Dendritic cell treated with granulocyte-macrophage colony-stimulating factor and Interleukin-4, amounts not matched to agents 40 ng/mL and 50 ng/mL, for 4 days (primary cell): ENCODE measurements at regions not wholly inside any gene's neighbourhood (a gene's known extent, or its start where the extent isn't known, plus 50 kb on each side); places are given as distances from the start of the nearest gene placed in this dataset.

Experiments used
- H3K27ac Mint-ChIP-seq: one replicate; pipeline ENCODE4 v1.8.0; 2022; ENCODE audit warnings: mild to moderate bottlenecking, mixed read lengths
- H3K27me3 Mint-ChIP-seq: one replicate; pipeline ENCODE4 v1.8.0; 2022; ENCODE audit warnings: mild to moderate bottlenecking, mixed read lengths
- H3K36me3 Mint-ChIP-seq: one replicate; pipeline ENCODE4 v1.8.0; 2022; ENCODE audit warnings: low read depth, mixed read lengths
- H3K4me1 Mint-ChIP-seq: one replicate; pipeline ENCODE4 v1.8.0; 2022; ENCODE audit warnings: low read depth, mixed read lengths
- H3K4me3 Mint-ChIP-seq: one replicate; pipeline ENCODE4 v1.8.0; 2022; ENCODE audit warnings: mild to moderate bottlenecking, moderate library complexity, mixed read lengths
- H3K9me3 Mint-ChIP-seq: one replicate; pipeline ENCODE4 v1.8.0; 2022; ENCODE audit warnings: mixed read lengths
- intact Hi-C: fragments of 100-400 bp; cut with micrococcal nuclease; formaldehyde crosslinking; loops from one replicate; pipeline ENCODE4 v1.15.0; 2022

- H3K27me3 Mint-ChIP-seq = no peaks in the 10 kb centered on the region
- no peaks in the 10 kb centered on the region for H3K36me3 Mint-ChIP-seq
- no peak overlapping the region for H3K4me3 Mint-ChIP-seq
- peaks cover 3% of the 10 kb centered on the region for H3K9me3 Mint-ChIP-seq
- no peak overlapping the region for H3K27ac Mint-ChIP-seq
- no peaks in the 10 kb centered on the region for H3K4me1 Mint-ChIP-seq
- intact Hi-C loops = no loop called here
These were observed 908.6 kb downstream of the NTRK3 start for GRCh38 chr15:87347806-87348515.

GRCh38 chr15:87345961-87346360 lies 910.6 kb downstream of the NTRK3 start:
- intact Hi-C loops = no loop called here
- Mint-ChIP-seq H3K27me3 (no peaks in the 10 kb centered on the region), H3K4me3 (no peak overlapping the region), H3K27ac (no peak overlapping the region), H3K9me3 (peaks cover 19% of the 10 kb centered on the region), H3K4me1 (no peaks in the 10 kb centered on the region), H3K36me3 (no peaks in the 10 kb centered on the region)

GRCh38 chr15:87343966-87344365 lies 912.6 kb downstream of the NTRK3 start:
- Mint-ChIP-seq H3K9me3 (peaks cover 19% of the 10 kb centered on the region), H3K27me3 (no peaks in the 10 kb centered on the region), H3K4me1 (no peaks in the 10 kb centered on the region), H3K36me3 (no peaks in the 10 kb centered on the region), H3K27ac (no peak overlapping the region), H3K4me3 (no peak overlapping the region)
- intact Hi-C loops = no loop called here

- H3K9me3 Mint-ChIP-seq = peaks cover 23% of the 10 kb centered on the region
- no peak overlapping the region for H3K4me3 Mint-ChIP-seq
- no peaks in the 10 kb centered on the region for H3K27me3 Mint-ChIP-seq
- no peaks in the 10 kb centered on the region for H3K4me1 Mint-ChIP-seq
- intact Hi-C loops = no loop called here
- no peak overlapping the region for H3K27ac Mint-ChIP-seq
- no peaks in the 10 kb centered on the region for H3K36me3 Mint-ChIP-seq
These were observed 916.2 kb downstream of the NTRK3 start for GRCh38 chr15:87340370-87340769.

- H3K27ac Mint-ChIP-seq = no peak overlapping the region
- no peak overlapping the region for H3K4me3 Mint-ChIP-seq
- no peaks in the 10 kb centered on the region for H3K4me1 Mint-ChIP-seq
- no peaks in the 10 kb centered on the region for H3K9me3 Mint-ChIP-seq
- no peaks in the 10 kb centered on the region for H3K36me3 Mint-ChIP-seq
- intact Hi-C loops = no loop called here
- no peaks in the 10 kb centered on the region for H3K27me3 Mint-ChIP-seq
These were observed 930.3 kb downstream of the NTRK3 start for GRCh38 chr15:87326269-87326668.

- H3K4me1 Mint-ChIP-seq = no peaks in the 10 kb centered on the region
- intact Hi-C loops = no loop called here
- H3K27ac Mint-ChIP-seq = no peak overlapping the region
- H3K4me3 Mint-ChIP-seq = no peak overlapping the region
- peaks cover 11% of the 10 kb centered on the region for H3K9me3 Mint-ChIP-seq
- H3K27me3 Mint-ChIP-seq = no peaks in the 10 kb centered on the region
- H3K36me3 Mint-ChIP-seq = no peaks in the 10 kb centered on the region
These were observed 933.7 kb downstream of the NTRK3 start for GRCh38 chr15:87322870-87323269.

- Mint-ChIP-seq H3K4me3 (no peak overlapping the region), H3K27me3 (no peaks in the 10 kb centered on the region), H3K9me3 (peaks cover 11% of the 10 kb centered on the region), H3K36me3 (no peaks in the 10 kb centered on the region), H3K27ac (no peak overlapping the region), H3K4me1 (no peaks in the 10 kb centered on the region)
- intact Hi-C loops = no loop called here
These were observed 934.3 kb downstream of the NTRK3 start for GRCh38 chr15:87322265-87322664.

GRCh38 chr15:87317900-87318299 lies 938.6 kb downstream of the NTRK3 start:
- intact Hi-C loops = no loop called here
- no peaks in the 10 kb centered on the region for H3K4me1 Mint-ChIP-seq
- no peak overlapping the region for H3K4me3 Mint-ChIP-seq
- peaks cover 14% of the 10 kb centered on the region for H3K9me3 Mint-ChIP-seq
- no peaks in the 10 kb centered on the region for H3K36me3 Mint-ChIP-seq
- H3K27me3 Mint-ChIP-seq = no peaks in the 10 kb centered on the region
- H3K27ac Mint-ChIP-seq = no peak overlapping the region

- Mint-ChIP-seq H3K36me3 (no peaks in the 10 kb centered on the region), H3K27ac (no peak overlapping the region), H3K4me1 (no peaks in the 10 kb centered on the region), H3K9me3 (peaks cover 11% of the 10 kb centered on the region), H3K27me3 (no peaks in the 10 kb centered on the region), H3K4me3 (no peak overlapping the region)
- intact Hi-C loops = no loop called here
These were observed 944.3 kb downstream of the NTRK3 start for GRCh38 chr15:87312221-87312620.

- Mint-ChIP-seq H3K9me3 (peaks cover 26% of the 10 kb centered on the region), H3K4me3 (no peak overlapping the region), H3K27ac (no peak overlapping the region), H3K4me1 (no peaks in the 10 kb centered on the region), H3K36me3 (no peaks in the 10 kb centered on the region), H3K27me3 (no peaks in the 10 kb centered on the region)
- intact Hi-C loops = no loop called here
These were observed 956.4 kb downstream of the NTRK3 start for GRCh38 chr15:87300146-87300545.

GRCh38 chr15:87294854-87295253 lies 961.7 kb downstream of the NTRK3 start:
- Mint-ChIP-seq H3K27me3 (no peaks in the 10 kb centered on the region), H3K36me3 (no peaks in the 10 kb centered on the region), H3K4me1 (no peaks in the 10 kb centered on the region), H3K27ac (no peak overlapping the region), H3K9me3 (peaks cover 12% of the 10 kb centered on the region), H3K4me3 (no peak overlapping the region)
- intact Hi-C loops = no loop called here

- no peaks in the 10 kb centered on the region for H3K36me3 Mint-ChIP-seq
- intact Hi-C loops = no loop called here
These were observed 963.5 kb downstream of the NTRK3 start for GRCh38 chr15:87293031-87293430.

GRCh38 chr15:87287156-87287555 lies 969.4 kb downstream of the NTRK3 start:
- no peaks in the 10 kb centered on the region for H3K4me1 Mint-ChIP-seq
- H3K27ac Mint-ChIP-seq = no peak overlapping the region
- H3K36me3 Mint-ChIP-seq = no peaks in the 10 kb centered on the region
- H3K4me3 Mint-ChIP-seq = no peak overlapping the region
- peaks cover 18% of the 10 kb centered on the region for H3K9me3 Mint-ChIP-seq
- intact Hi-C loops = no loop called here
- H3K27me3 Mint-ChIP-seq = no peaks in the 10 kb centered on the region

More at GRCh38 chr15:87293031-87293430, 963.5 kb downstream of the NTRK3 start:
- Mint-ChIP-seq H3K4me3 (no peak overlapping the region), H3K9me3 (no peaks in the 10 kb centered on the region), H3K27ac (no peak overlapping the region), H3K4me1 (no peaks in the 10 kb centered on the region), H3K27me3 (no peaks in the 10 kb centered on the region)

- H3K36me3 Mint-ChIP-seq = no peaks in the 10 kb centered on the region
- intact Hi-C loops = no loop called here
- no peaks in the 10 kb centered on the region for H3K27me3 Mint-ChIP-seq
- no peaks in the 10 kb centered on the region for H3K4me1 Mint-ChIP-seq
- H3K9me3 Mint-ChIP-seq = peaks cover 39% of the 10 kb centered on the region
- H3K4me3 Mint-ChIP-seq = no peak overlapping the region
- H3K27ac Mint-ChIP-seq = no peak overlapping the region
These were observed 987.0 kb downstream of the NTRK3 start for GRCh38 chr15:87269566-87269965.

GRCh38 chr15:87268675-87269074 lies 987.9 kb downstream of the NTRK3 start:
- intact Hi-C loops = no loop called here
- Mint-ChIP-seq H3K4me3 (no peak overlapping the region), H3K27me3 (no peaks in the 10 kb centered on the region), H3K27ac (no peak overlapping the region), H3K4me1 (no peaks in the 10 kb centered on the region), H3K9me3 (peaks cover 39% of the 10 kb centered on the region), H3K36me3 (no peaks in the 10 kb centered on the region)
